ENCODE measurements at regions not wholly inside any gene's neighbourhood (a gene's known extent, or its start where the extent isn't known, plus 50 kb on each side); places are given as distances from the start of the nearest gene placed in this dataset.
"Not testable (repeated sequence)": the region's sequence is repeated elsewhere in the genome, so short reads cannot be mapped to it uniquely, and the experiment has no call there.

DNA sequence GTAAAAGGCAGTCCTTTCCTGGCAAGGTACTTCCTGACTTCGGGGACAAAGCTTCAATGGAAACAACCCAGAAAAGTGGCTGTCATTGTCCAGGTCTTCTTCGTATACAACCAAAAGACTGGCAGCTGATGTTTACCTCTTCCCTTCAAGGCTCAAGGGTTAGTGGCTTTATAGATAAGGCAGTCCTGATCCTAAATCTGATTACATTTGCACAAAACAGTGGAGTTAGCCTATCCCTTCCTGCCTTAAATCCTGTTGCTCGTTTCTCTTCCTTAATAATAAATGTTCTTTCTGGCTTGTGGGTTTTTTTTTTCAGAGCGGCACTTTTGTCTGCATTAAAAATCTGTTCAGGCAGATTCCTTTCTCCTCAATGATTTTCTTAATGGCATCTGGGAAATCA is 169.3 kb upstream of the KCTD3 start:
- no peak overlapping the region for H3K4me3 ChIP-seq (ENCODE audit: low read length)
- no peak for TF ChIP-seq CTCF (conservative IDR thresholded peaks at IDR 0.05; ENCODE audit: low read length)
- no peak for DNase-seq (ENCODE audit: low read depth)

DNA sequence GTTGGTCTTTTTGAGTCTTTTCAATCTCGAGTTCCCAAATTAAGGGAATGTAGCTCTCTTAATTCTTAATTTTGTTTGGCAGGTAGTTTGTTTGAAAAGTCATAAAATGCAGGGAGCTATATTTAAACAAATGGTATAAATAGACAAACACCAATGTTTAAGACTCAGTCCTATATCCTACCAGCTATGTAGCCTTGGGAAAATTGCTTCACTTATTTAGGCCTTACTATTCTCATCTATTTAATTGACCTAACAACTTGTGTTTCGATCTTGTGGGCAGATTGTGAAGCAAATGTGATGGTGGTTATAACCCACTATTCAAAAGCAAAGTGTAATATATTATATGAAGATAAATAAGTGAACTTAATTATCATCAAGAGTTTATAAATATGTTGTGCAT is 167.3 kb upstream of the KCTD3 start:
- DNase-seq (ENCODE audit: low read depth): no peak
- no peak overlapping the region for H3K4me3 ChIP-seq (ENCODE audit: low read length)
- no peak for TF ChIP-seq CTCF (conservative IDR thresholded peaks at IDR 0.05; ENCODE audit: low read length)

DNA sequence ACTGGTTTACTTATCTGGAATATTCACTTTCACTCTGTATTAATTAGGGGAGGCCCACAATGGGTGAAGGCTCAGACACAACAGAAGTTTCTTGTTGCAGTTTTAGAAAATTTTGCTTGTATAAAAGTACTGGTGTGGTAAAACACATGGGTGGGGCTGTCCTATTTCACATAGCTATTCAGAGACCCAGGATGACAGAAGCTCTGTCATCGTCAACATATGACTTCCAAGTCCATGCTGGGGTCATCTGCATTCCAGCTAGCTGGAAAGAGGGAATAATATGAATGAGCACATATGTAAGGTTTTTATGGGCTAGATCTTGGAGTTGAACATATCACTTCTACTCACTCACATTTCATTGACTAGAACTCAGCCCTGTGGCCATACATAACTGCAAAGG is 166.4 kb upstream of the KCTD3 start:
- no peak for TF ChIP-seq CTCF (conservative IDR thresholded peaks at IDR 0.05; ENCODE audit: low read length)
- no peak for DNase-seq (ENCODE audit: low read depth)
- H3K4me3 ChIP-seq (ENCODE audit: low read length): no peak overlapping the region

- no peak overlapping the region for H3K4me3 ChIP-seq (ENCODE audit: low read length)
- DNase-seq (ENCODE audit: low read depth): no peak
- TF ChIP-seq CTCF (conservative IDR thresholded peaks at IDR 0.05; ENCODE audit: low read length): no peak
These were observed 165.0 kb upstream of the KCTD3 start for GRCh38 chr1:215402147-215402546.

GRCh38 chr1:215405211-215405610 is 161.9 kb upstream of the KCTD3 start:
- no peak for DNase-seq (ENCODE audit: low read depth)
- TF ChIP-seq CTCF (conservative IDR thresholded peaks at IDR 0.05; ENCODE audit: low read length): no peak
- no peak overlapping the region for H3K4me3 ChIP-seq (ENCODE audit: low read length)

- no peak overlapping the region for H3K4me3 ChIP-seq (ENCODE audit: low read length)
- TF ChIP-seq CTCF (conservative IDR thresholded peaks at IDR 0.05; ENCODE audit: low read length): no peak
- no peak for DNase-seq (ENCODE audit: low read depth)
These were observed 160.2 kb upstream of the KCTD3 start for GRCh38 chr1:215406927-215407326.

DNA sequence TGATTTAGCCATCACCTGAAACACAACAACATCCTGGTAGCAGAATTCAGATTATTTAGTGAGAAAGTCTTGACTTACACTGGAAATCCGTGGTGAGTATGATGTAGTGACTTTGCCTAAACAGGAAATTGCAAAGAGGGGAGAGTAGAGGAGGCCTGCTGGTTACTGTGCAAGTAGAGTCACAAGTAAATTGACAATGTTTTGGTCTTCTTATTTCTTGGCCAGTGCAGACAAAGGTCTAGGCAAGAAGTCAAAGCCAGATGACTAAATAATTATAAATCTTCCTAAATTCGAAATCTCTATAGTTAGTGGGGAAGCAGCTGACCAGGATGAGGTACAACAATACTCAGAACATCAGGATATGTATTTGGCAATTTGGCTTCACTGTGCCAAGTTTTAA is 159.5 kb upstream of the KCTD3 start:
- H3K4me3 ChIP-seq (ENCODE audit: low read length): no peak overlapping the region
- no peak for TF ChIP-seq CTCF (conservative IDR thresholded peaks at IDR 0.05; ENCODE audit: low read length)
- DNase-seq (ENCODE audit: low read depth): peak; percentile 27

DNA sequence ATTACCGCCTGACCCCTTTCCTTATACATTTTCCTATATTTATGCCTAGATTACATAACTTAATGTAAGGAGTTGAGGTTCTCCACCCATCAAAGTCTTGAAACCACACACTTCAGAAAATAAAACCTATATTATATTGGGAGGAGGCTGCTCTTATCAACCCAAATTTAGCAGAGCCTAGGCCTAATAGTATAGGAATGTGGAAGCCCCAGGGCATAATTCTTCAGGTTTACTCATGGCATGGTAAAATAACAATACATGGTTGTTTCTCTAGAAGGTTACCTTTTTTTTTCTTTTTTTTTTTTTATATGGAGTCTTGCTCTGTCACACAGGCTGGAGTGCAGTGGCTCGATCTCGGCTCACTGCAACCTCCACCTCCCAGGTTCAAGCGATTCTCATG is 157.6 kb upstream of the KCTD3 start:
- not testable (repeated sequence) for H3K4me3 ChIP-seq (ENCODE audit: low read length); DNase-seq (ENCODE audit: low read depth)

DNA sequence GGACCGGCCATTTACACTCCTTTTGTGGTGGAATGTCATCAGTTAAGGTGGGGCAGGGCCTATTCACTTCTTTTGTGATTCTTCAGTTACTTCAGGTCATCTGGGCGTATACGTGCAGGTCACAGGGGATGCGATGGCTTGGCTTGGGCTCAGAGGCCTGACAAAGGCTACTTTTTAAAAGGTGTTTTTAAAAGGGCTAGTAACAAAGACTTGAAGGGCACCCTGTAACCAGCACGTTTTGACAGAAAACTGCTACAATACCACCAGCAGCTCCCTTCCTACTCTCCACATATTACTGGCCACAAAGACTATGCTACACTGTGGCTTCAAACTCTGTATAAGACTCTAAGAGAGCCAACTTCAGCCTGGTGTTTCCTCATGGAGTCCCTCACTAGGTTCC is 151.6 kb upstream of the KCTD3 start:
- not testable (repeated sequence) for H3K4me3 ChIP-seq (ENCODE audit: low read length); DNase-seq (ENCODE audit: low read depth)
